ENCODE measurements at regions not wholly inside any gene's neighbourhood (a gene's known extent, or its start where the extent isn't known, plus 50 kb on each side); places are given as distances from the start of the nearest gene placed in this dataset.
"Not testable (repeated sequence)": the region's sequence is repeated elsewhere in the genome, so short reads cannot be mapped to it uniquely, and the experiment has no call there.

GRCh38 chrX:115888519-115888918 lies 282.0 kb upstream of the AGTR2 start:
- not testable (repeated sequence) for TF ChIP-seq CTCF (conservative IDR thresholded peaks at IDR 0.05; ENCODE audit: low read depth, low read length); POLR2A (IDR thresholded peaks at IDR 0.05; ENCODE audit: low read depth, low read length); CEBPB (IDR thresholded peaks at IDR 0.05; ENCODE audit: low read depth, low read length); RCOR1 (IDR thresholded peaks at IDR 0.05; ENCODE audit: insufficient replicate concordance, low read length); SMC3 (IDR thresholded peaks at IDR 0.05; ENCODE audit: low read depth, low read length); BHLHE40 (IDR thresholded peaks at IDR 0.05; ENCODE audit: low read depth, low read length); USF2 (IDR thresholded peaks at IDR 0.05; ENCODE audit: low read depth, low read length); RFX5 (IDR thresholded peaks at IDR 0.05; ENCODE audit: low read depth, low read length); RAD21 (IDR thresholded peaks at IDR 0.05; ENCODE audit: low read length); FOS (IDR thresholded peaks at IDR 0.05; ENCODE audit: low read depth, low read length)
